ENCODE measurements at regions not wholly inside any gene's neighbourhood (a gene's known extent, or its start where the extent isn't known, plus 50 kb on each side); places are given as distances from the start of the nearest gene placed in this dataset.

DNA sequence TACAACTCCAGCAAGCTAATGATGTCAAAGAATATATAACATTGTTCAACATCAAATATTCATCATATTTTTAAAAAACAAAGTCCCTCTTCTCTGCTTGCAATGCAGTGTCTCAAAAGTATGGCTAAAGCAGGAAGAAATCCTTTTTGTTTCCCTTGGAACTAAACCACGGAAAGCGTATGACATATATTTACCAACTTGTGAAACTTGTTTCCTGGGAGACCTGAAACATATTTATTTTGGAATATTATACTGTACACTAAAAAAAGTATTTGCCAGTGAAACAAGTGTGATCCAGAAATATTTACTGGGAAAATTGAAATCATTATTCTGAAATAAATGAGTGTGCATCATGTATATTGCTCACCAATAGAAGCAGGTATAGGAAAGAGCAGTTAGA is 156.0 kb upstream of the ANKRD50 start:
- no peaks in the 10 kb centered on the region for H3K9me3 ChIP-seq (replicated peaks; ENCODE audit: control insufficient read depth, insufficient read depth, low read length)
- BruUV-seq (replicated peaks): no TSS peak

DNA sequence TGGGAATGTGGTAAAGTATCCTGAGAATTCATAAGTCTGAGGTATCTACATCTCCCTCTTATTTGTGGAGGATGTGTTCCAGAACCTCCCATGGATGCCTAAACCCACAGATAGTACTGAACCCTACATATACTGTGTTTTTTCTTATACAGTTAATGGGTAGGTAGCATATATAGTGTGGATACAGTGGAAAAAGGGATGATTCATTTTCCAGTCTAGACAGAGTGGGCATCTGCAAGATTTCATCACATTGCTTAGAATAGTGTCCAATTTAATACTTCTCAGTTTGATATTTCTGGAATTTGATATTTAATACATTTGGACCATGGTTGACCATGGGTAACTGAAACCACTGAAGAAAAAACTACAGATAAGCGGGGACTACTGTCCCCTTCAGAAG is 155.0 kb upstream of the ANKRD50 start:
- Histone ChIP-seq H3K27ac (ENCODE audit: insufficient read depth, low read depth, low read length) (no peak overlapping the region), H3K9ac (replicated peaks; ENCODE audit: extremely low read depth, insufficient read depth, low read length) (no peak overlapping the region), H3K4me3 (replicated peaks in 1 of 3; ENCODE audit: insufficient read depth in 1 of 3, low read depth in 1 of 3, low read length in 3 of 3) (no peak overlapping the region), H3K9me3 (replicated peaks; ENCODE audit: control insufficient read depth, insufficient read depth, low read length) (no peaks in the 10 kb centered on the region), H3K36me3 (ENCODE audit: control insufficient read depth in 2 of 2, extremely low read depth in 1 of 2, insufficient read depth in 2 of 2, low read length in 2 of 2) (no peaks in the 10 kb centered on the region), H3K9me1 (replicated peaks; ENCODE audit: control insufficient read depth, extremely low read depth, insufficient read depth, low read length) (no peaks in the 10 kb centered on the region), H3K4me2 (ENCODE audit: insufficient read depth, low read length) (no peak overlapping the region), H3K79me2 (ENCODE audit: control insufficient read depth, insufficient read depth, low read length) (no peaks in the 10 kb centered on the region), H4K20me1 (replicated peaks; ENCODE audit: control insufficient read depth, extremely low read depth, insufficient read depth, low read length) (no peaks in the 10 kb centered on the region), H3K4me1 (ENCODE audit: control insufficient read depth, extremely low read depth, insufficient read depth, low read length) (no peaks in the 10 kb centered on the region), H3K27me3 (ENCODE audit: control insufficient read depth in 2 of 2, insufficient read depth in 2 of 2, low read length in 2 of 2) (no peaks in the 10 kb centered on the region), H2AFZ (ENCODE audit: low read depth, low read length) (no peak overlapping the region)
- CTCF ChIA-PET: no interaction called here
- TF ChIP-seq, protein P1, sequence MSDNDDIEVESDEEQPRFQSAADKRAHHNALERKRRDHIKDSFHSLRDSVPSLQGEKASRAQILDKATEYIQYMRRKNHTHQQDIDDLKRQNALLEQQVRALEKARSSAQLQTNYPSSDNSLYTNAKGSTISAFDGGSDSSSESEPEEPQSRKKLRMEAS (IDR thresholded peaks at IDR 0.05; ENCODE audit: insufficient read depth, insufficient read length): no peak
- TF ChIP-seq MYC (IDR thresholded peaks at IDR 0.05; ENCODE audit: low read depth, low read length) (no peak), GATA2 (IDR thresholded peaks at IDR 0.05; ENCODE audit: insufficient read depth, insufficient read length, low read depth, low read length) (no peak), EZH2 (IDR thresholded peaks at IDR 0.05; ENCODE audit: borderline replicate concordance, low read depth, low read length, severe bottlenecking) (no peak), FOS (IDR thresholded peaks at IDR 0.05; ENCODE audit: borderline replicate concordance, insufficient read depth, low read length) (no peak), JUN (IDR thresholded peaks at IDR 0.05; ENCODE audit: borderline replicate concordance, insufficient read depth, insufficient read length, low read depth) (no peak), POLR2AphosphoS5 (IDR thresholded peaks at IDR 0.05; ENCODE audit: insufficient read depth, low read depth, low read length) (no peak), POLR2A (IDR thresholded peaks at IDR 0.05; ENCODE audit: low read depth, low read length) (no peak)
- TF ChIP-seq, protein P2, sequence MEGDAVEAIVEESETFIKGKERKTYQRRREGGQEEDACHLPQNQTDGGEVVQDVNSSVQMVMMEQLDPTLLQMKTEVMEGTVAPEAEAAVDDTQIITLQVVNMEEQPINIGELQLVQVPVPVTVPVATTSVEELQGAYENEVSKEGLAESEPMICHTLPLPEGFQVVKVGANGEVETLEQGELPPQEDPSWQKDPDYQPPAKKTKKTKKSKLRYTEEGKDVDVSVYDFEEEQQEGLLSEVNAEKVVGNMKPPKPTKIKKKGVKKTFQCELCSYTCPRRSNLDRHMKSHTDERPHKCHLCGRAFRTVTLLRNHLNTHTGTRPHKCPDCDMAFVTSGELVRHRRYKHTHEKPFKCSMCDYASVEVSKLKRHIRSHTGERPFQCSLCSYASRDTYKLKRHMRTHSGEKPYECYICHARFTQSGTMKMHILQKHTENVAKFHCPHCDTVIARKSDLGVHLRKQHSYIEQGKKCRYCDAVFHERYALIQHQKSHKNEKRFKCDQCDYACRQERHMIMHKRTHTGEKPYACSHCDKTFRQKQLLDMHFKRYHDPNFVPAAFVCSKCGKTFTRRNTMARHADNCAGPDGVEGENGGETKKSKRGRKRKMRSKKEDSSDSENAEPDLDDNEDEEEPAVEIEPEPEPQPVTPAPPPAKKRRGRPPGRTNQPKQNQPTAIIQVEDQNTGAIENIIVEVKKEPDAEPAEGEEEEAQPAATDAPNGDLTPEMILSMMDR (IDR thresholded peaks at IDR 0.05; ENCODE audit: extremely low read depth in 1 of 2, insufficient read depth in 1 of 2, low read depth in 1 of 2, low read length in 2 of 2): no peak
- intact Hi-C loops (cut with micrococcal nuclease): no loop called here
- no peak for DNase-seq (ENCODE audit: low read depth, low spot score)
- FAIRE-seq: no peak
- dilution Hi-C loops (cut with MboI; ENCODE audit: extremely low pct_ligation_motif_present, low sequenced_read_pairs): no loop called here
- POLR2A ChIA-PET: no interaction called here
- BruUV-seq (replicated peaks): no TSS peak

More for the DNA sequence above, 156.0 kb upstream of the ANKRD50 start:
- no peak for TF ChIP-seq MYC (IDR thresholded peaks at IDR 0.05; ENCODE audit: low read depth, low read length)
- TF ChIP-seq EZH2 (IDR thresholded peaks at IDR 0.05; ENCODE audit: borderline replicate concordance, low read depth, low read length, severe bottlenecking): no peak
- no peak for TF ChIP-seq POLR2A (IDR thresholded peaks at IDR 0.05; ENCODE audit: low read depth, low read length)
- no peak for DNase-seq (ENCODE audit: low read depth, low spot score)
- H3K27me3 ChIP-seq (ENCODE audit: control insufficient read depth in 2 of 2, insufficient read depth in 2 of 2, low read length in 2 of 2): no peaks in the 10 kb centered on the region
- no peak overlapping the region for H3K4me2 ChIP-seq (ENCODE audit: insufficient read depth, low read length)
- H3K9ac ChIP-seq (replicated peaks; ENCODE audit: extremely low read depth, insufficient read depth, low read length): no peak overlapping the region
- no peak overlapping the region for H3K27ac ChIP-seq (ENCODE audit: insufficient read depth, low read depth, low read length)
- no peaks in the 10 kb centered on the region for H4K20me1 ChIP-seq (replicated peaks; ENCODE audit: control insufficient read depth, extremely low read depth, insufficient read depth, low read length)
- H3K36me3 ChIP-seq (ENCODE audit: control insufficient read depth in 2 of 2, extremely low read depth in 1 of 2, insufficient read depth in 2 of 2, low read length in 2 of 2): no peaks in the 10 kb centered on the region
- no peaks in the 10 kb centered on the region for H3K4me1 ChIP-seq (ENCODE audit: control insufficient read depth, extremely low read depth, insufficient read depth, low read length)
- H3K9me1 ChIP-seq (replicated peaks; ENCODE audit: control insufficient read depth, extremely low read depth, insufficient read depth, low read length): no peaks in the 10 kb centered on the region
- no peaks in the 10 kb centered on the region for H3K79me2 ChIP-seq (ENCODE audit: control insufficient read depth, insufficient read depth, low read length)
- intact Hi-C loops (cut with micrococcal nuclease) (no loop called here), dilution Hi-C loops (cut with MboI; ENCODE audit: extremely low pct_ligation_motif_present, low sequenced_read_pairs) (no loop called here)
- FAIRE-seq: no peak
- POLR2A ChIA-PET: no interaction called here
- H2AFZ ChIP-seq (ENCODE audit: low read depth, low read length): no peak overlapping the region
- H3K4me3 ChIP-seq (replicated peaks in 1 of 3; ENCODE audit: insufficient read depth in 1 of 3, low read depth in 1 of 3, low read length in 3 of 3): no peak overlapping the region
- CTCF ChIA-PET: no interaction called here
